HUDEP-2 (cell line): ENCODE measurements at regions not wholly inside any gene's neighbourhood (a gene's known extent, or its start where the extent isn't known, plus 50 kb on each side); places are given as distances from the start of the nearest gene placed in this dataset.
"Not testable (repeated sequence)": the region's sequence is repeated elsewhere in the genome, so short reads cannot be mapped to it uniquely, and the experiment has no call there.

Experiments
- DNase-seq, 76 experiments: peaks; one replicate each; lab custom pipeline; 2025; ENCODE audit not compliant: unreplicated experiment in 76 of 76; lab: John Stamatoyannopoulos, UW

DNA sequence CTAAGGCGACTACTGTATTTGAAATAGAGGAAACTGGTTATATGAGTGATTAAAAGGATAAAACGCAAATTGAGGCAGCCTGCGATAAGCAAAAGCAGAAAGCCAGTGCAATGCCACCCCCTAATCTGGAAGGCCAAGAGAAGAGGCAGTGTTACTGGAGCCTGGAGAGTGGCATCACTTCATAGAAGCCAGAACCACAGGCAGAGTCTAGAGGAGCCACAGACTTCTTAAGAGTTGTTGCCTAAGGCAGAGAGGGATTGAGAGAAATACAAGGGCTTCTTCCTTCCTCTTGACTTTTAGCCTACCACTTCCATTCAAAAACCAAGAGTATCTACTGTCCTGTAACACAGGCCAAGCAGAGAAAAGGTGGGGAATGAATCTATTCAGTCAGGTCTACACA is 94.9 kb upstream of the SKAP2 start:
- DNase-seq: no peak

DNA sequence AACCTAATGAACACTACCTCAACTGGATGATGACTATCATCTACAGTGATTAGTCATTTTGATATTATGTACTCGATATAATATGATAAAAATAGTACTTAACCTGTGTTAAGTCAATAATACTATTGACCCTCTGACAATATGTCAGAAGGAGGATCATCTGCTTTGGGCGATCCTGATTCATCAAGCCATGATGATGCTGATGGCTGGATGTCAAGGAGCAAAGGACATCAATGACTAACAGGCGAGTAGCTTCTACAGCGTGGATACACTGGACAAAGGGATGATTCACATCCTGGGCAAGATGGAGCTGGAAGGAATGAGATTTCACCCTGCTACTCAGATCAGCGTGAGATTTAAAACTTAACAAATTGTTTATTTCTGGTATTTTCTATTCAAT is 94.4 kb upstream of the SKAP2 start:
- DNase-seq: no peak

DNA sequence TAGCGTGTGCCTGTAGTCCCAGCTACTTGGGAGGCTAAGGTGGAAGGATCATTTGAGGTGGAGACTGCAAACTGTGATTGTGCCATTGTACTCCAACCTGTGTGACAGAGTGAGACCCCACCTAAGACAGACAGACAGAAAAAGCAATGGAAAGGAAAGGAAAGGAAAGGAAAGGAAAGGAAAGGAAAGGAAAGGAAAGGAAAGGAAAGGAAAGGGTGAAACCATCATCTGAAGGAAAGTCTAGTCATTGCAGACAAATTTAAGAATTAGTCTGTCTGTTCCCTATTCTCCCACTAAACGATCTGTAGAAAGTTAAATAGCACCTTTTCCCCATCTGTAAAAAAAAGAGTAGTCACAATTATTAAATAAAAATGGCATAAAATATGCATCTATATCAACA is 91.1 kb upstream of the SKAP2 start:
- DNase-seq: no peak

DNA sequence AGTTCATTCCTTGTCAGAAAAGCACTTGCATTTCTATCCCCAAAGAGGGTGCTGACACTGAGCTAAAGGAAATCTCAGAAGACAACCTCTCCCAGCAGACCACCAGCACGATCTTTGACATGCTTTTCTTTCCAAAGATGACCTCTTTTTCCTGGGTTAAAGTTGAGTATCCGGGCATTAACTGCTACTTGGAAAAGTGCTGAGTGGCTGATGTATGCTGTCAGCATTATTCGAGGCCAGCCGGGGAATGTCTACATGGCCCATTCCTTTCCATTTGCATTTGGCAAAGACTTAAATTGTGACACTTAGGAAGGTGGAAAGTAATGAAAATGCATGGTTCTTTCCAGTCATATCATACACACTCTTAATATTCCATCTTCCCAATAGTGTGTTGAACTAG is 90.6 kb upstream of the SKAP2 start:
- no peak for DNase-seq

DNA sequence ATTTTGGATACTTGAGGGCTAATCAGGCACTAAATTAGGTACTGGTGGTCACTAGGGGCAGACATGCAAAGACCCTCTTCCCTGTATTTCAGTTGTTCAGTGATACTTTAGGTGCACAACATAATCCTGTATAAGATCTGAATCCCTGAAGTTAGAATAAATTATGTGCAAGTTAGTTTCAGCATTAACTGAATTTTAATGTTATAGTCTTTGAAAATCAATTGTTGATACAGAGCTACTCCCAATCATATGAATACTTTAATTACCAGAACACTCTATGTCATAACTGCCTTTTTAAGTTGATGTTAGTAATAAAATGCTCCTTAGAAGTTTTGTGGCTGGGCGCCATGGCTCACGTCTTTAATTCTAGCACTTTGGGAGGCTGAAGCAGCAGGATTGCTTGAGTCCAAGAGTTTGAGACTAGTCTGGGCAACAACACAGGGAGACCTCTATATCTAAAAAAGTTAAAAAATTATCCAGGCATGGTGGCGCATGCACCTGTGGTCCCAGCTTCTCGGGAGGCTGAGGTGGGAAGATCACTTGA is 87.1 kb upstream of the SKAP2 start:
- DNase-seq: no peak

DNA sequence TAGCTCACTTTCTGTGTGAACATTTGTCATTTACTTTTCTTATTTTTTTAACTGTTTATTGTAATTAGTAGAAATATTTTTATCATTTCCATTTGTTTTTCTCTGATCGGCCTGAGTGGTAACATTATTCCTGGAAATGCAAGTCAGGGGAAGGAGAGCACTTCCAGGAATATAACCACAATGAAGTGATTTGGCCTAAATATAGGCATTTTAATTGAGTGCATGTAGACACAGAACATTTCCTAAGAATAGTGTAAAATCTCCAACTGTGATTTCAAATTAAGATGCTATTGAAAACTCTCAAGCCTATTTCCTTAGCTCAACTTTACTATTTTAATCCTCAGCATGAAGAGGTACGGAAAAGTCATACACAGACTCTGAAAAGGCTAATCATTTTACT is 86.5 kb upstream of the SKAP2 start:
- no peak for DNase-seq

DNA sequence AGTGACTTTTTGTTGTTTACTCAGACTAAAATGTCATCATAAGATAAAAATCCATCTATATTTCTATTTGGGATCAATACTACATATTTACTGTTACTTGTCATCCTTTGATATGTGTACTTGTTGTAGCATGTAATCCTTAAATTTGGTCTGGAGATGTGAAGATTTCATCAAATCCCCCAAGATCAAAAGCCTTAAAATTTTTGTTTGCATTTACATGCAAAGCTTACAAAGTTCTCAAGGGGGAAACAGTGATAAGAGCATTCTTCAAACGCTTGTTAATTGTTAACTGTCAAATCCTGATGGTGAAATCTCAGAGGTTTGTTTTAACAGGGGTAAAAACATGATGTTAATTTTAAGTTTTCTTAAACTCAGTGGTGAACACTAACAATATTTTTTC is 84.9 kb upstream of the SKAP2 start:
- DNase-seq: no peak

DNA sequence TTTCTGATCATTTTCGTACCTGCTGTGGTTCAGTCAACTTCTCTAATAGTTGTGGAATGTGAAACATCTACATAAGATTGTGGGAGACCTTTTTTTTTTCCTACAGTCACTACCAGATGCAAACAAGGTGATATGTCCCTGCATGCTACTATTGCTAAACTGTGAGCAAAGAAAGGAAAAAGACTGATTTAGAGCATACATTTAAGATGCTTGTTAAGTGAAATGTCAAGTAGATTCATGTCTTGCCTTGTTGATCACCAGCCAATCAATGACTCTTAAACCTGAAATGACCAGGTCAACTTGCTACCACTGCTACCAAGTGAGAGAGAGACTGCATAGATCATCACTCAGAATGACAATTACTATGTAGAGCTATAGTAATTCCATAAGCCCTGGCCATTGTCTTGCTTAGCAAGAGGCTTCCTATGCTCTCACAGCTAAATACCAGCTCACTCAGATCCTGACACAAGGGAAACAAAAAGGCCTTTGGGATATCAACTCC is 84.3 kb upstream of the SKAP2 start:
- DNase-seq: no peak

DNA sequence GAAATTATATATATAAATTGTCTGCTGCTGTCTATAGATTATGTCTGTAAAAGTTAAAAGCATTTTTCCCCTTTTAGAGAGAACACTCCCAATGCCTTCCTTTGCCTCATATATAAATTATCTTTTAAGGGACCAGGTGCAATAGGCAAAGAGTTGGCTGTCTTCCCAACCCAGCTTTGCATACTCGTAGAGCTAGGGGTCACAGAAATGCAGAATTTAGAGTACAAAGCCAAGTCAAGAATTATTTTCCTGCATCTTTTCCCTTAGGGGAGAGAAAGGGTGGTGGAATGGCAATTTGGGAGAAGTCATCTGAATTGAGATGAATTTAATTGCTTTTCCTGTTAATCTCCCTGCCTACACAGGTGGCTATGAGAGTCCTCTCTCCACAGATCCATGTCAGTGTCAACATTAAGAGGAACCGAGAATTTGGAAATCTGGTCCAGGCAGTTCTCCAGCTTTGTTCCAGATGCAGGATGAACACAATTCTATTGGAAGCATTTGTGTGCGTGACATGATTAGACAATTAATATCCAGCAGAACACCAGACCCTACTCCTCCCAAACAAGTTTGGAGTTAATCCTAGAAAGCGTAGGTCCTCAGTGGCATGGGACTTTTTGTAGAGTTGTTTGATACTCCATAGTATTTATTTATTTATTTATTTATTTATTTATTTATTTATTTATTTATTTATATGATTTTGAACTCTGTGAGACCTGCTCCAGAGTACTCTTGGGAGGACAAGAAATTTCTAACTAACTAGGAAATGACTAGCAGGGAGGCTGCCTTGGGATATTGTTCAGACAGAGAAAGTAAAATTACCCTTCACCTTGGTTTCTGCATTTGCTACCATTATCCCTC is 80.3 kb upstream of the SKAP2 start:
- DNase-seq: no peak

DNA sequence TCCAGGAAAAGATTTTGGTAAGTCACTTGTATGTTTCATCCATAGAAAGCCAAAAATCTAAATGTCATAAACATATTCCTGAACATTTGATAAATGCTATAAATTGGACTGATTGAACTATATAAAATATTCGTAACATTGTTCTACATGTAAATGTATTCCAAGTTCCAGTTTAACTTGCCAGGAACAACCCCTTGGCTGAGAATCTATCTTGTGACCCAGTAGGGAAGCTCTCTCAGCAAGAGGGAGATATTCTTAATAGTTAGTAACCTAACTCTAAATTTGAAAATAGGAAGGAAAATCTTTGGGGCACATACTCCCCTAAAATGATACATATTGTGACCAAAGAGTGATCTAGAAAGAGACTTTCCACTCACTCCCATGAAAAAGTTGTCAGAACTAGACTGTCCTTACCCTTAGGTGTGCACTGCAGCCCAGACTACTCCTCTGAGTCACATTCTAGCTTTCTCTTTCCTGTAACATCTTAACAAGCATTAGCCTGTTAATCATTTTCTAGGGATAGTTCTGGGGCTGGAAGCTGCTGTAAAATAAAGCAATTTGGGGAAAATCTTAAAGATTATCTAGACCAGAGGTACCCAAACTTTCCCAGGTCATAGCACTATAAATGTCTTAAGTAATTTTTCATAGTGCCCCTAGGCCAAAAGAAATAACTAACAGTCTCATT is 73.7 kb upstream of the SKAP2 start:
- DNase-seq: no peak

DNA sequence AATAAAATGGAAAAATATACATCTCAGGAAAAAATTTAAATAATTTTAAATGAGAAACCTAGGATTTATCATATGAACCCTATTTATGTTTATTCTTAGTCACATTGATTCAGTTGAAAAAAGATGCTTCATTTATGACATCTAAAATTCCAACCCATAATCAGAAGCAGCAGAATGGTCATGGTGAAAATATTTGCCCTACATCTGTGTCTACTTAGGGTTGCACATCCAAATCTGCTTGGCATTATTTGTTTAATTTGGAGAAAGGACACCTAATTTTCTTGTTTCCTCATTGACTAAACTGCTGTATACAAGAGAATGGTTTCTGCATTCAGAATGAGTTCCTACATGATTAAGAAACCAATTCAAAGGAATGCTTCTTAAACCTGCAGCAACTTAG is 72.9 kb upstream of the SKAP2 start:
- no peak for DNase-seq

DNA sequence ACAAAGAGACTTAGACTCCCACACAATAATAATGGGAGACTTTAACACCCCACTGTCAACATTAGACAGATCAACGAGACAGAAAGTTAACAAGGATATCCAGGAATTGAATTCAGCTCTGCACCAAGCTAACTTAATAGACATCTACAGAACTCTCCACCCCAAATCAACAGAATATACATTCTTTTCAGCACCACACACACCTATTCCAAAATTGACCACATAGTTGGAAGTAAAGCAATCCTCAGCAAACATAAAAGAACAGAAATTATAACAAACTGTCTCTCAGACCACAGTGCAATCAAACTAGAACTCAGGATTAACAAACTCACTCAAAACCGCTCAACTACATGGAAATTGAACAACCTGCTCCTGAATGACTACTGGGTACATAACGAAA is 68.2 kb upstream of the SKAP2 start:
- not testable (repeated sequence) for DNase-seq

DNA sequence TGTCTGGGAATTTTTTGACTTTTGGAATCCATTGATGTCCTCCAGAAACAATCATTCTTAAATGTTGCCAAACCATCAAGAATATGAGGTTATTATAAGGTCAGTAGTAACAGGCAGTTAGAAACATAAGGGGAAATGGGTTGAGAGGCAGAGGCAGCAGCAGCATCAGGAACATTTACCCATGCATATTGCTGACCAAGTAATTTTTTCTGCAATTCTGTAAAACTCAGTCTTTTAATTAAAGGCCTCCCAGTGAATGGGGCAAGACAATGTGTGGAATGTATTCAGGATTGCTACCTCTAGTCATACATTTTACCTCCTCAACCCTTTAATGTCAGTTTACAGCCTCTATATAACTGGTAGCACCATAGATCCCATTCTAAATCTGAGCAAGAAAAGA is 66.5 kb upstream of the SKAP2 start:
- DNase-seq: no peak

DNA sequence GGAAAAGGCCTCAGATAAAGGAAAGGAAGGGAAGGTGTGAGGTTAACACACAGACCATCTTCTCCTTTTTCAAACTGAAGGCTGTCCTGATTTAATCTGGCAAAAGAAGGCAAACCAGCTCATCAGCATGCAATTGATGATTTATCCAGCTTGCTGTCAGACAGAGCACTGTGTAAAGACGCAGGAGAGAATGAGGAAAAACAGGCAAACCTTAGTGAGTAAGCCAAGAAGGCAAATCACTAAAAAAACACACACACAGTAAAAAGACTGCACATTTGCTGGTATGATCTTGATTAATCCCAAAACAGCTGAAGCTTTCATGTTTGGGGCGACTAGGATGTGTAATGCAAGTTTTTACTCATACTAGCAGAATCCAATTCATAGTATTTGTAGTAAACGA is 65.8 kb upstream of the SKAP2 start:
- no peak for DNase-seq

DNA sequence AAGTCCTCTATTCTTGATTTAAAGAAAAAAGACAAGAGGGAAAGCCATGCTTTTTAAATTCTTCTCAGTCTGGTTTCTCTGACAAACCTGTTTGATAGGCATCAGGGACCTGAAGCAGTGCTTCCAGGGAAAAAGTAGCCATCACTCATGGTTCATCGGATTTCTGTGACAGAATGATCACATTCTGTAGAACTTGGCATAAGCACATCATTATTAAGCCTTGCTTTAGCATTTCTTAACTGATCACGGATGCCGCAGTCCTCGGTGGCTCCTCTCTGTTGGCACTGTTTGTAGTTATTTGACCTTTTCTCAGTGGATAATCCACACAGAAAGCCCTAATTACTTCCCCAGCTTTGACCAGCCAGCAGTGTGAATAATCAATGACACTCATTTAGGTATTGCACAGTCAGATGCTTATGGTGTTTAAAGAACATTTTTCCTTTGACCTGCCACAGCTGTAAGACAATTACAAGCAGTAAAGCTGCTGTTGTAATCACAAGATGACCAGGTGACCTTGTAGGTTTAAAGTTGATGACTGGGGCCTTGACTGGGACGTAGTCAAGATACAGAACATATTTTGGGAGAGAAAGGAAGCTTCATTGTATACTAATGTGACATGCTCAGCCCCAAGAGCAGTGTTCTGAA is 64.4 kb upstream of the SKAP2 start:
- no peak for DNase-seq

DNA sequence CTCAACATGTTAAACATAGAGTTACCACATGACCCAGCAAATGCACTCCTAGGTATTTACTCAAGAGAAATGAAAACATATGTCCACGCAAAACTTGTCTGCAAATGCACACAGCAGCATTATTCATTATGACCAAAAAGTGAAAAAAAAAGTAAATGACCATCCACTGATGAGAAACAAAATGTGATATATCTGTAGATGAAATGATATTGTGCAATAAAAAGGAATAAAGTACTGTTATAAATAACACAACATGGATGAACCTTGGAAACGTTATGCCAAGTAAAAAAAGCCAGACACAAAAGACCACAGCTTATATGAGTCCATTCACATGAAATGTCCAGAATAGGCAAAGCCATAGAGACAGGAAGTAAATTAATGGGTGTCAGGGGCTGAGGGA is 61.4 kb upstream of the SKAP2 start:
- DNase-seq: no peak

DNA sequence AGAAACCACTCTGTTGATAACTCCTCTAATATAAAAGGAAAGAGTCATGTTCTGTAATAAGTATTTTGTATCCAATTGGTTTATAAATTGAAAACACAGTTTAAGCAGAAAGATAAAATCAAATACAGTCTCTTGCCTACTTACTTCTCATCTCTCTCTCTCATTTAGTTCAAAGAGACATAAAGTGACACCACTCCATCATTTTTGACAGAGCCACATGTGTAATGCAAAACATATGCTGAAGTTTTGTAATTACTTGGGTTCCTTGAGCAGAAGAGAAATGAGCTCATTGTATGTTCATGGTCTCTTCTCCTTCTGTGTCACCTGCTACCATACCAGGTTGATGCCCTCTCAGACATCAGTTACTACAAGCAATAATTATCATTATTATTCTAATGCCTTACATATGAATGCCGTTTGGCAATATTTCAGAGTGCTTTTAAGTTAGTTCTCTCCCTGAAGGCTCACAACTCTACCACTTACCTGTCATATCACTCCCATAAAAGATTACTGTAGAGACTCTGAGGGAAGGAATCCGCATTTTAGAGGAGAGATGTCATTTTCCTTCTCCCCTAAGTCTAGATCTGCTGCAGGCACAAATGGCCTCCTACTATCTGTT is 59.9 kb upstream of the SKAP2 start:
- DNase-seq: no peak

DNA sequence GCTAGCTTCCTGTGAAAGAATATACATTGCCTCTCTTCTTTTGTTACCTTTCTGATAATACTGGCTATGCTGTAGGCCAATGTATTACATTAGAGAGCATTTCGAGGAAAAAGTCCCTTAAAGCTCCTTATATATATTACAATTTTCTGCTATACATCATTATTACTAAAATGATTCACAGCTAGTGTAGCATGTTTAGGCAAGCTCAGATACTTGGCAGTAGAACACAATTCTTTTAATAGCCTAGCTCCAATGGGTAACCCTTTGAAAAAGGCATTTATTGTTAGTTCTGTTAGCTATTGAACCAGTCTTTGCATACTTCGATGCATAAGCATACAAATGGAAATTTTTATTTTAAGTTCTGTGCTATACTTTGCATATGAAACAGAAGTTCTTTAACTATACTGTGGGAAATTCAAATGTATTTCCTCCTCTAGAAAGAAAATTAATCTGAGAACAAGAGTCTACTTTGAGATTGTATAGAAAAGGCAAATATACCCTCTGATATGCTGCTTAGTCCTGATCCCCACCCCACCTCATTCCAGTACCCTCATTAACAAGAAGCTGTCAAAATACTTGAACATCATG is 55.6 kb upstream of the SKAP2 start:
- no peak for DNase-seq

DNA sequence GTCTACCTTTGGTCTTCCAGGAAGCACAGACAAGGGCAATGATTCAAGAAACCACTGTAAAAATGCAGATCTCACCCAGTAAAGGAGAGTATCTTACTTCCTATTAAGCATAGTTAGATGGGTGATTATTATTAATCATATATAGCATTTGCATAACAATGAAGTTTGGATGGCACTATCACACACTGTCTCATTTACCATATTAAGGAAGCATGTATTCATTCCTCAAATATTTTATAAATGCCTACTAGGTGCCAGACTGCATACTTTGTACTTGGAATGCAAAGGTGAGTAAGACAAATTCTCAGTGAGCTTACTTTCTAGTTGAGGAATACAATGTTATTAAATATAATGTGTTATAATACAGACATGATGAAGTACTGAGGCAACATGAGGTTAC is 53.9 kb upstream of the SKAP2 start:
- no peak for DNase-seq

DNA sequence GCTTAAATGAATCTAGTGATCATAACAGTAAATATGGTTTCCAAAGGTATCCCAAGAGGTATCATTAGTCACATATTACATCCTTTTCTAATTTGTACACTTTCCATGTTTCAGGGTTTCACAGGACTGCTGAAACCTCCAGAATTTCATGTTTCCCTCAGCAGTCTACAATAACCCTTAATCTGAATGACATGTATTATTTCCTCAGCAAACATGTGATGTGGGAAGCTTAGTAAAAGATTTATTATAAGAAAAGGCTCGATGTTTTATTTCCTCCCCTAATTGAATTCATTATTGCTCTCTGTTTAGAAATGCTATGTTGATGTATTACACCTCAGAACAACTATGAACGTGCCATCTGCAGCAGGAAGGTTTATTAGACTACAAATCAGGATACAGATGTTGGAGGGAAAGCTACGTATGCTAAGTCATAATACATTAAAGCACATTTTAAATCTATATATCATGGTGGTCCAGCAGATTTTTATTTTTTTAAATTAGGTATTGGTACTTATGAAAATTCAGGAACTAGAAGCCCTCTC is 52.5 kb upstream of the SKAP2 start:
- no peak for DNase-seq
